Nephron progenitor cell (in vitro differentiated cells): ENCODE measurements at regions not wholly inside any gene's neighbourhood (a gene's known extent, or its start where the extent isn't known, plus 50 kb on each side); places are given as distances from the start of the nearest gene placed in this dataset.

ENCODE experiments used
- DNase-seq: peaks from one replicate; pipeline ENCODE4 v3.0.0; 2021
- H3K27ac Mint-ChIP-seq: 2 replicates; pipeline ENCODE4 v1.8.0; 2021; ENCODE audit warnings: mild to moderate bottlenecking, moderate library complexity, mixed read lengths
- H3K27me3 Mint-ChIP-seq: 2 replicates; pipeline ENCODE4 v1.8.0; 2021; ENCODE audit warnings: mild to moderate bottlenecking, low read depth, mixed read lengths; ENCODE audit not compliant: poor library complexity
- H3K36me3 Mint-ChIP-seq: 2 replicates; pipeline ENCODE4 v1.8.0; 2021; ENCODE audit warnings: low read depth, mixed read lengths
- H3K4me1 Mint-ChIP-seq: 2 replicates; pipeline ENCODE4 v1.8.0; 2021; ENCODE audit warnings: mixed read lengths
- H3K4me3 Mint-ChIP-seq: 2 replicates; pipeline ENCODE4 v1.8.0; 2021; ENCODE audit warnings: mild to moderate bottlenecking, moderate library complexity, mixed read lengths
- H3K9me3 Mint-ChIP-seq: 2 replicates; pipeline ENCODE4 v1.8.0; 2021; ENCODE audit warnings: mild to moderate bottlenecking, moderate library complexity, mixed read lengths
- TF ChIP-seq, protein P1 (sequence below): fragments of 200-600 bp; sonication (generic); IDR thresholded peaks from 2 replicates; pipeline ENCODE4 v1.5.0; 2021; ENCODE audit warnings: antibody characterized with exemption

DNA sequence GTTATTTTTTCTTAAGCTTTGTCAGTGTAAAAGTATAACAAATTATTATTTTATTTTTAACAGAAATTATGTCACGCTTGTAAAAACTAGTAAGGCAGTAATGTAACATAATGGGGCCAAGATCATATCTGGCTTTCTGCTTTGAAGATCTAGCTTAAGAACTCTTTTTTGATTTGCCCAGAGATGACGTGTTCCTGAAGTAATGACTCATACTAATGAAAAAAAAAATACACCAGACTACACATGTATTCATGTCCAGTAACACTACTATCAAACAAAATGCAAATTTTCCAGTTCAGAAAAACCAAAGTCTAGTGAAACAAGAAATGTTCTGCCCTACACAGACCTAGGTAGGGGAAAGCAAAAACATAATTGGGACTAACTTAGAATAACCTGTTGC lies 432.2 kb upstream of the ATXN7L3B start:
- Mint-ChIP-seq H3K36me3 (no peaks in the 10 kb centered on the region), H3K27ac (no peak overlapping the region), H3K4me1 (no peaks in the 10 kb centered on the region), H3K4me3 (no peak overlapping the region), H3K27me3 (no peaks in the 10 kb centered on the region), H3K9me3 (no peaks in the 10 kb centered on the region)
- TF ChIP-seq, protein P1, sequence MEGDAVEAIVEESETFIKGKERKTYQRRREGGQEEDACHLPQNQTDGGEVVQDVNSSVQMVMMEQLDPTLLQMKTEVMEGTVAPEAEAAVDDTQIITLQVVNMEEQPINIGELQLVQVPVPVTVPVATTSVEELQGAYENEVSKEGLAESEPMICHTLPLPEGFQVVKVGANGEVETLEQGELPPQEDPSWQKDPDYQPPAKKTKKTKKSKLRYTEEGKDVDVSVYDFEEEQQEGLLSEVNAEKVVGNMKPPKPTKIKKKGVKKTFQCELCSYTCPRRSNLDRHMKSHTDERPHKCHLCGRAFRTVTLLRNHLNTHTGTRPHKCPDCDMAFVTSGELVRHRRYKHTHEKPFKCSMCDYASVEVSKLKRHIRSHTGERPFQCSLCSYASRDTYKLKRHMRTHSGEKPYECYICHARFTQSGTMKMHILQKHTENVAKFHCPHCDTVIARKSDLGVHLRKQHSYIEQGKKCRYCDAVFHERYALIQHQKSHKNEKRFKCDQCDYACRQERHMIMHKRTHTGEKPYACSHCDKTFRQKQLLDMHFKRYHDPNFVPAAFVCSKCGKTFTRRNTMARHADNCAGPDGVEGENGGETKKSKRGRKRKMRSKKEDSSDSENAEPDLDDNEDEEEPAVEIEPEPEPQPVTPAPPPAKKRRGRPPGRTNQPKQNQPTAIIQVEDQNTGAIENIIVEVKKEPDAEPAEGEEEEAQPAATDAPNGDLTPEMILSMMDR = no peak
- DNase-seq = no peak

DNA sequence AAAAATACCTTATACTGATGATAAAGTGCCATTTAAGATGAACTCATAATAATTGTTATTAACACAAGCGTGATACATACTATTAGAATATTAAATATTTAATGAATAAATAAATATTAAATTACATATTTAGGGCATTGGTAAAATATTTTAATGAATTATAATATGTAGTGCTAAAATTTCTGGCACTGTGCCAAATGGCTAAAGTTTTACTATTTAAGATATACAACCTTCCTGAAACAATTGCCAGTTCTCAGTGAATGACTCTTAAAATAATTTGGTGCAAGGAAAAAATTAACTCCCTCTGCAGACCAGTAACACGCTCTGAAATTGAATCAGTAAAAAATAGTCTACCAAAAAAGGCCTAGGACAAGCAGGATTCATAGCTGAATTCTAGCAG lies 428.9 kb upstream of the ATXN7L3B start:
- no peak for DNase-seq
- TF ChIP-seq, protein P1 = no peak
- Mint-ChIP-seq H3K36me3 (no peaks in the 10 kb centered on the region), H3K9me3 (no peaks in the 10 kb centered on the region), H3K4me1 (no peaks in the 10 kb centered on the region), H3K27me3 (no peaks in the 10 kb centered on the region), H3K4me3 (no peak overlapping the region), H3K27ac (no peak overlapping the region)

DNA sequence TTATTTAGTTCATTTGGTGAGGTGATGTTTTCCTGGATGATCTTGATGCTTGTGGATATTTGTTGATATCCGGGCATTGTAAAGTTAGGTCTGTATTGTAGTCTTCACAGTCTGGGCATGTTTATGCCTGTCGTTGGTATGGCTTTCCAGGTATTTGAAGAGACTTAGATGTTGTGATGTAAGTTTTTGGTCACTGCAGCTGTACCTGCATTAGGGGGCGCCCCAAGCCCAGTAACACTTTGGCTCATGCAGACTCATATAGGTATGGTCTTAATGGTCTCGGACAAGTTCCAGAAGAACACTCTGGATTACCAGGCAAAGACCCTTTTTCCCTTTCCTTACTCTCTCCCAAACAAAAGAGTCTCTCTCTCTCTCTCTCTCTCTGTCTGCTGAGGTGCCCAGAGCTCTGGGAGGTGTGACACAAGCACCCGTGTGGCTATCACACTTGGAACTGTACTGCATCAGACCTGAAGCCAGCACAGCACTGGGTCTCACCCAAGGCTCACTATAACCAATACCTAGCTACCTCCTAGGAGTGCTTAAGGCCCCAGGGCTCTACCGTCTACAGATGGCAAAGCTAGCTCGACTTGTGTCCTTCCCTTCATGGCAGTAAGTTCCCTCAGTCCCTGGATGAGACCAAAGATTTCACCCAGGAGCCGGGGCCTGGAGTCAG lies 425.8 kb upstream of the ATXN7L3B start:
- DNase-seq = peak; percentile 44
- Mint-ChIP-seq H3K9me3 (no peaks in the 10 kb centered on the region), H3K36me3 (no peaks in the 10 kb centered on the region), H3K4me1 (no peaks in the 10 kb centered on the region), H3K4me3 (no peak overlapping the region), H3K27ac (no peak overlapping the region), H3K27me3 (no peaks in the 10 kb centered on the region)
- TF ChIP-seq, protein P1 = peak; percentile 56

DNA sequence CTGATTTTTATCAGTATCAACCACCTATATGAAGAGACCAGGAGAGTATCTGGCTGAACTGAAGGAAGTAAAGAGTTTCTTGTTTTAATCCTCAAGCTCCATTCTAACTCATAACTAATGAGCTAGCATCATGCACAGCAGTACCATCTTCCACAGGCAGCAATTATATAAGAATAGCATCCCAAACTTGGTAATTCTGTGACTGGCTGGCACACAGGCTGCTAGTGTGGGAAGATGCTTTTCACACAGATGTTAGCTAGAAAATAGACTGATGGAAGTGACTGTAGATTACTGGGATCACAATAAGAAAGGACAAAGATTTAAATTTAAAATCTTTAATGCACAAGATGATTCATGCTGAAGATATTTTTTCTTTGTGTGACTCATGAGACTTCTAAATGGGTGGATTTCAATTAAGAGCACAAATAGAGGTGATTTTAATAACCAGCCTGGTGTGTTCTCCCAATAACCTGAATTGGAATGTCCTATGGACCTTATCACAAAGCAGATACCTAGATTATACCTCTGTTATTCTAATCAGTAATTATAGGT lies 417.7 kb upstream of the ATXN7L3B start:
- H3K9me3 Mint-ChIP-seq = no peaks in the 10 kb centered on the region
- H3K36me3 Mint-ChIP-seq = no peaks in the 10 kb centered on the region
- no peak for DNase-seq
- H3K27ac Mint-ChIP-seq = no peak overlapping the region
- peaks cover 3% of the 10 kb centered on the region for H3K27me3 Mint-ChIP-seq
- TF ChIP-seq, protein P1 = no peak
- no peaks in the 10 kb centered on the region for H3K4me1 Mint-ChIP-seq
- no peak overlapping the region for H3K4me3 Mint-ChIP-seq

DNA sequence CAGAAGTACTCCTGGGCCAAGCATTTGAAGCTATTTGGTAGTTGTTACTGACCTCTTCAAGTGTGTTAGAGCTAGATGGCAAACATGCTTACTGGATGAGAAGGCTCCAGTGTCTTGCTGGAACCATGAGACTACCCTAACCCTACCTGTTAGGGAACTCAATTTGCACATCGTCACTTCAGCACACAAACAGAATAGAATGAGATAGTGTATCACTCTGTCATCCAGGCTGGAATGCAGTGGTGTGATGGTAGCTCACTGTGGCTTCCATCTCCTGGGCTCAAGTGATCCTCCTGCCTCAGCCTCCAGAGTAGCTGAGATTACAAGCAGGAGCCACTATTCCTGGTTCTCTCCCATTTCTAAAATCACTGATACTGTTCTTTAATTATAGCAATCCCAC lies 417.0 kb upstream of the ATXN7L3B start:
- TF ChIP-seq, protein P1 = no peak
- H3K27me3 Mint-ChIP-seq = peaks cover 3% of the 10 kb centered on the region
- no peak overlapping the region for H3K4me3 Mint-ChIP-seq
- H3K27ac Mint-ChIP-seq = no peak overlapping the region
- no peaks in the 10 kb centered on the region for H3K4me1 Mint-ChIP-seq
- no peaks in the 10 kb centered on the region for H3K9me3 Mint-ChIP-seq
- no peak for DNase-seq
- H3K36me3 Mint-ChIP-seq = no peaks in the 10 kb centered on the region

DNA sequence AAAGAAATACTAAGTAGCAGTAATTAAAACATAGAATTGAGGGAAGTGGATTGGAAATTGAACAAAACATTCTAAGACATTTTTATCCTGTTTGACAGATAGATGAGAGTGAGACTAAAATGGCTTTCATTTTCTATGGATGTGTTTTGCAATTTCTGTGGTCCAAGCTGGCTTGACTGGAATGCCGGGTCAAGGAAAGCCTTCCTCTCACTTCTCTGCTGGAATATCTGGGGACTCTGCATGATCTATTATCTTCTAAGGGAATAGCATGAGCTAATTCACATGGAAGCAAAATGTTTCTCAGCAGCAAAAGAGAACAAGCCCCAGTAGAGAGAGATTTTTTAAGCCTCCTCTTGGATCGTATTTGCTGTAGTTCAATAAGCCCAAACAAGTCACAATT lies 407.9 kb upstream of the ATXN7L3B start:
- H3K36me3 Mint-ChIP-seq = no peaks in the 10 kb centered on the region
- no peak overlapping the region for H3K4me3 Mint-ChIP-seq
- peaks cover 9% of the 10 kb centered on the region for H3K9me3 Mint-ChIP-seq
- no peak for DNase-seq
- no peaks in the 10 kb centered on the region for H3K4me1 Mint-ChIP-seq
- no peak overlapping the region for H3K27ac Mint-ChIP-seq
- no peaks in the 10 kb centered on the region for H3K27me3 Mint-ChIP-seq
- TF ChIP-seq, protein P1 = no peak
